ENCODE measurements at regions not wholly inside any gene's neighbourhood (a gene's known extent, or its start where the extent isn't known, plus 50 kb on each side); places are given as distances from the start of the nearest gene placed in this dataset.
"Not testable (repeated sequence)": the region's sequence is repeated elsewhere in the genome, so short reads cannot be mapped to it uniquely, and the experiment has no call there.

- H3K27ac ChIP-seq = no peak overlapping the region
- no peak for DNase-seq (ENCODE audit: low read depth, low spot score)
Measured at GRCh38 chr16:29156511-29156910, 171.7 kb downstream of the LAT start.

GRCh38 chr16:29155866-29156200 is 171.0 kb downstream of the LAT start:
- DNase-seq (ENCODE audit: low read depth, low spot score); H3K27ac ChIP-seq: not testable (repeated sequence)

DNA sequence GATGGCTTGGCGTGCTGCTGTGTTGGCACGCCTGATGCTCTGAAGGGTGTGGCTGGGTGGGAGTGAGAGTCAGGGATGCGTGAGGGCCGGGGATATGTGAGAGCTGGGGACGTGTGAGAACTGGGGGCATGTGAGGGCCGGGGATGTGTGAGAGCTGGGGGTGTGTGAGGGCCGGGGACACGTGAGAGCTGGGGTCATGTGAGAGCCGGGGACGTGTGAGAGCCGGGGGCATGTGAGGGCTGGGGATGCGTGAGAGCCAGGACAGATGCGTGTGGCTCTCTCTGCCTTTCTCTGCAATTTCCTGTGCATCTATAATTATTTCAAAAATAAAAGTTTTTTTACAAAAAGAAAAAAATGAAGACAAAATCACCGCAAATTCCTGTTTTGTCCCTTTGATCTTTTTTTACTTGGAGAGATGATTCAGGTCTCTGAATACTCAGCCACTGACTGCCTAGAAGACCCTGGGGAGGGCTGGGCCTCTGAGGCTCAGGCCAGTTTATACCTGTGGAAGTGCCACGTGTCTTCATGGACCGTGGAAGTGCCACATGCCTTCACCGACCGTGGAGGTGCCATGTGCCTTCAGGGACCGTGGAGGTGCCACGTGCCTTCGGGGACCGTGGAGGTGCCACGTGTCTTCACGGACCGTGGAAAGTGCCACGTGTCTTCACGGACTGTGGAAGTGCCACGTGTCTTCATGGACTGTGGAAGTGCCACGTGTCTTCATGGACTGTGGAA is 170.4 kb downstream of the LAT start:
- not testable (repeated sequence) for DNase-seq (ENCODE audit: low read depth, low spot score); H3K27ac ChIP-seq

- H3K27ac ChIP-seq = no peak overlapping the region
- DNase-seq (ENCODE audit: low read depth, low spot score) = no peak
Measured at GRCh38 chr16:29154676-29155121, 169.8 kb downstream of the LAT start.

- no peak for DNase-seq (ENCODE audit: low read depth, low spot score)
- no peak overlapping the region for H3K27ac ChIP-seq
Measured at GRCh38 chr16:29154088-29154487, 169.2 kb downstream of the LAT start.

- not testable (repeated sequence) for DNase-seq (ENCODE audit: low read depth, low spot score); H3K27ac ChIP-seq
Measured at GRCh38 chr16:29153307-29153706, 168.5 kb downstream of the LAT start.

GRCh38 chr16:29152544-29153031 is 167.7 kb downstream of the LAT start:
- H3K27ac ChIP-seq; DNase-seq (ENCODE audit: low read depth, low spot score): not testable (repeated sequence)

DNA sequence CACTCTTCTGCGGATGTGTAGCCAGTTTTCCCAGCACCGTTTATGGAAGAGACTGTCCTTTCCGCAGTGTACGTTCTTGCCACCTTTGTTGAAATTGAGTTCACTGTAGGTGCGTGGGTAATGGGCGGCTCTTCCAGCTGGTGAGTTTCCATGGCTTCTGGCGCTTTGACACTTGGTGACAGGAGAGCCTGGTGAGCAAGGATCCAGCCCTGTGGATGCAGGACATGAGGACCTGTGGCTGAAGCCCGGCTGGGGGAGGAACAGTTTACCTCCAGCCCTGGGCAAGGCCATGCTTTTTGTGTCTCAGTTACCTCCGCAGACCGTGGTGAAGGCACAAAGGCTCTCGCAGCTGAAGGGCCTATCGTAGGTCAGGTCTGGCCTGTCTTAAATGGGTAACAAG is 166.5 kb downstream of the LAT start:
- no peak for DNase-seq (ENCODE audit: low read depth, low spot score)
- H3K27ac ChIP-seq = no peak overlapping the region

DNA sequence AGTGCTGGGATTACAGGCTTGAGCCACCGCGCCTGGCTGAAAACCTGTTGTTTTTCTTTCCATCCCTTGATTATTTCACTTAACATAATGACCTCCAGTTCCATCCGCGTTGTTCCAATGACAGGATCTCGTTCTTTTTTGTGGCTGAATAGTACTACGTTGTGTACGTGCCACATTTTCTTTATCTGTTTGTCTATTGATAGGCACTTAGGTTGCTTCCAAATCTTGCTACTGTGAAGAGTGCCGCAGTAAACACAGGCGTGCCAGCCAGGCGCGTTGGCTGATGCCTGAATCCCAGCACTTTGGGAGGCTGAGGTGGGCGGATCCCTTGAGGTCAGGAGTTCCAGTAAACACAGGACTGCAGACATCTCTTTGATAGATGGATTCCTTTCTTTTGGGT is 165.1 kb downstream of the LAT start:
- not testable (repeated sequence) for H3K27ac ChIP-seq; DNase-seq (ENCODE audit: low read depth, low spot score)

DNA sequence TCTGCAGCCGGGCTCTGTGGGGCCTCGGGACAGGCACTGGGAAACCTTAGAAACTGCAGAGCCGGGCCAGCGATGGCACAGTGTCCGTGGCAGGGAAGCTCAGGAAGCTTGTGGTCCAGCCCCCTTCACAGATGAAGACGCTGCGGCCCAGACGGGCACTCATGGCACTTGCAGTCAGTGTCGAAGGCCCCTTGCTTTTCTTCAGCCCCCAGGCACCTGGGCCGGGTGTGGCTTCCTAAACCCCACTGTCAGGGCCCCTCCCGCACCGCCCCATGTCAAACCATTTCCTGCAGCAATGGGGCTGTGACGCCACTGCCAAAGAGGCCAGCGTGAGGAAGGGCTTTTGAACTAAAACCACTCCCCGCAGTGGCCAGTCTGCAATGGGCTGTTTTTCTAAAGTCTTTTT is 164.0 kb downstream of the LAT start:
- DNase-seq (ENCODE audit: low read depth, low spot score) = no peak
- H3K27ac ChIP-seq = no peak overlapping the region

DNA sequence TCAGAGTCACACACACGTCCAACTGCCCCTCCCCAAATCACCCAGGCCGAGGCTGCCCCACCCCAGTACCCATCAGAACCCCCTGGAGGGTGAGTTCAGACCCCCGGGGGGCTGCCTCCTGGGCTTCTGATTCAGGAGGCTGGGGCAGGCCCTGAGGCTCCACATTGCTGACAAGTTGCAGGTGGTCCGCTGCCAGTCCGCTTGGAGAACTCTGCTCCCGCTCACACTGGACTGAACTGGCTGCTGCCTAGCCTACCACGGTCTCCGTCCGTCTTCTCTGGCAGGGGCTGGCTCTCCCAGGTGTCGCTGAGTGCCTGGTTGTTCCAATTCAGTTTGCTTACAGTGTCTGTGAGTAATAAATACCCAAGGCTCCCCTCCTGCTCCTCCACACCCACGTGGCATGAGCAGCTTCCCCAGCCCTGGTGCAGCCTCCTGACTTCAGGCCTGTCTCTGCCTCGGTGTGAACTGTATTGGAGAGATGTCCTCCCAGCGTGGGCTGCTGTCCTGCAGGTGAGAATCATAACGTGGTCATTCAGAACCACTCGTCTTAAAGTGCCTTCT is 163.4 kb downstream of the LAT start:
- H3K27ac ChIP-seq = no peak overlapping the region
- no peak for DNase-seq (ENCODE audit: low read depth, low spot score)

DNA sequence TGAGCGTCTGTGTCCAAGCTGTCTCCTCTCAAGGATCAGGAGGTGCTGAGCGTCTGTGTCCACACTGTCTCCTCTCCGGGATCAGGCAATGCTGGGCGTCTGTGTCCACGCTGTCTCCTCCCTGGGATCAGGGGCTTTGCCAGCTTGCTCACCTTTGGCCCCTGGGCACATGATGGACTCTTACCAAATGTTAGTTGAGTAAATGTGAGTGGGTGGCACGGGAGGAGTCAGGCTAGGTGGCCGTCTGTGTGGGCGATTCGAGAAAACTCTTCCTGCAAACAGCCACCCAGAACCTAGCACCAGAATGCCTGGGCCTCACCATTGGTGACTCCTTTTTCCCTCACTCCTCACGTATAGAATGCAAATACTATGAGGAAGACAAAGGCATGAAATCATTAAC is 162.9 kb downstream of the LAT start:
- not testable (repeated sequence) for H3K27ac ChIP-seq; DNase-seq (ENCODE audit: low read depth, low spot score)

DNA sequence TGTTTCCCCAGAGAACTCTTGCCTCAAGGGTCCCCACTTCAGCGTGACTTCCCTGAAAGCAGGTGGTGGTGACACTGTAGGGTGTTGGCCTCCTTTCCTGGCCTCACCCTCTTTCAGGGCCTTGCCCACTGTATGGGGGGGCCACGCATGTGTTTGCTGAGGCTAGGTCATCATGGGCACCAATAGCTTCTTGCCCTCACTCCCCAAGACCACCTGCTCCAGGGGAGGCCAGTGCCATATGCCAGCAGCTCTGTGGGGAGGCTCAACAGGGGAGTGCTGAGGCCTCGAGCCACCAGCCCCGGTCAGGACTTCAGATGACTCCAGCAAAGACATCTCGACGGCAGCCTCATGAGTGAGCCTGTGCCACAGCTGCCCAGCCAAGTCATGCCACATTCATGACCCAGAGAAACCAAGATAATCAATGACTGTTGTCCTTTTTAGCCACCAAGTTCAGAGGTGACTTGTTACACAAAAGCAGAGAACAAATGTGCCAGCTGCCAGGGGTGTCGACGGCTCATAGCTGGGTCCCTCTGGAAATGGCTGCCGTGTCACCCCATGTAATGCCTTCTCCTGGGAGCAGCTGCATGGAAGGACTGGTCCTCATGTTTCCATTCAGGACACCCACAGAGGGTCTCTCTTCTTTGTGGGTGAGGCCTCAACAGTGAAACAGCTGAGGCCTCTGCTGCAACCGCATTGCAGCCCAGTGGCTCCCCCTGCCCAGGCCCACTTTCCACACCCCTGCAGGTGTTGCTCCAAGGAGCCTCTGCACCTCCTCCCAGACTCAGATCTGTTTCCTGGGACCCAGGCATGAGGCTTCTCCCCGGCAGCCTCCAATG is 162.2 kb downstream of the LAT start:
- not testable (repeated sequence) for H3K27ac ChIP-seq; DNase-seq (ENCODE audit: low read depth, low spot score)

GRCh38 chr16:29146266-29146665 is 161.4 kb downstream of the LAT start:
- H3K27ac ChIP-seq = no peak overlapping the region
- no peak for DNase-seq (ENCODE audit: low read depth, low spot score)

DNA sequence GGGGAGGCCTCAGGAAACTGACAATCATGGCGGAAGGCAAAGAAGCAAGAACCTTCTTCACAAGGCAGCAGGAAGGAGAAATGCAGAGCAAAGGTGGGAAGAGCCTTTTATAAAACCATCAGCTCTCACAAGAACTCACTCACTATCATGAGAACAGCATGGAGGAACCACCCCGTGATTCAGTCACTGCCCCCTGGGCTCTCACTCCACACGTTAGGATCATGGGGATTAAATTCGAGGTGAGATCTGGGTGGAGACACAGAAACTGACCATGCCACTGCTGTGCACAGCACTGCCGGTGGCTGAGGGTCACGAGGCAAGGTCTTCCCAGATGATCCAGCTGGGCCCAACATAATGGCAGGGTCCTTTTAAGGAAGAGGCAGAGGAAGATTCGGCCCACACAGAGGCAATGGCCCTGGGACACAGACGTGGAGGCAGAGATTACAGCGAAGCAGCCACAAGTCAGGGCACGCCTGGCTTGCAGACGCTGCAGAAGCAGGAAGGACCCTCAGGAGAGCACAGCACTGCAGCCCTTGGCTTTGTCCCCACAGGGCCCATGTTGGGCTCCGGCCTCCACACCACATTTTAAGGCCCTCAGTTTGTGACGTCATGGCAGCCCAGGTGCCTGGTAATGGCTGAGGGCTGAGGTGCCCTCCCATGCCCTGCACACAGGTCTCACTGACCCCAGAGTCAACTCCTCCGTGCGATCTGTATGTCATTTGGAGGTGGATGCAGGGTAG is 160.8 kb downstream of the LAT start:
- H3K27ac ChIP-seq; DNase-seq (ENCODE audit: low read depth, low spot score): not testable (repeated sequence)

GRCh38 chr16:29145086-29145485 is 160.2 kb downstream of the LAT start:
- not testable (repeated sequence) for H3K27ac ChIP-seq; DNase-seq (ENCODE audit: low read depth, low spot score)

- not testable (repeated sequence) for H3K27ac ChIP-seq; DNase-seq (ENCODE audit: low read depth, low spot score)
Measured at GRCh38 chr16:29144669-29145062, 159.8 kb downstream of the LAT start.

GRCh38 chr16:29143739-29144668 is 159.2 kb downstream of the LAT start:
- not testable (repeated sequence) for H3K27ac ChIP-seq; DNase-seq (ENCODE audit: low read depth, low spot score)

DNA sequence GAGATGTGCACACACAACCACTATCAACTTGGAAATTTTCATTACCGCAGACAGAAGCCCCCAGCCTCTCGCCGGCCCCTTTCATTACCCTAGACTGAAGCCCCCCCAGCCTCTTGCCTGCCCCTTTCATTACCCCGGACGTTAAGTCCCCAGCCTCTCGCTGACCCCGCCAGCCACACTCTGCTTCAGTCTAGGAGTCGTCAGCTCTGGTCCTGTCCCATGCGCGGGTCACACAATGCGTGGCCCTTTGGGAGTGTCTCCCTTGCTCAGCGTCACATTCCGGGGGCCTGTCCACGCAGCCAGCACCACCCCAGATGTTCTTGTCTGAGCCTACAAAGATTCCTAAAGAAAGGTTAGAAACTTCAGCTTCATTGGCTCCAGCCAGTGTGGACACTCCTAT is 157.7 kb downstream of the LAT start:
- not testable (repeated sequence) for DNase-seq (ENCODE audit: low read depth, low spot score); H3K27ac ChIP-seq

All from epithelial cell of prostate (primary cell).